ENCODE measurements at regions not wholly inside any gene's neighbourhood (a gene's known extent, or its start where the extent isn't known, plus 50 kb on each side); places are given as distances from the start of the nearest gene placed in this dataset.
"Not testable (repeated sequence)": the region's sequence is repeated elsewhere in the genome, so short reads cannot be mapped to it uniquely, and the experiment has no call there.

- H3K9ac ChIP-seq (ENCODE audit: low read length); H3K4me3 ChIP-seq (ENCODE audit: low read length); H3K4me2 ChIP-seq (ENCODE audit: low read length); H3K27me3 ChIP-seq (ENCODE audit: insufficient read depth, low read depth, low read length); H3F3A ChIP-seq (ENCODE audit: insufficient read depth, low read length, poor library complexity, severe bottlenecking); H3K9me2 ChIP-seq (ENCODE audit: insufficient read depth, low read length); H4K20me1 ChIP-seq (ENCODE audit: insufficient read depth); H3K27ac ChIP-seq (ENCODE audit: low read length); H3K36me3 ChIP-seq (ENCODE audit: insufficient read depth, low read length); H3K9me3 ChIP-seq (ENCODE audit: low read length); H2AFZ ChIP-seq (ENCODE audit: low read depth, low read length); H3K79me2 ChIP-seq (replicated peaks; ENCODE audit: insufficient read depth, low read length): not testable (repeated sequence)
Observed at GRCh38 chr2:89985650-89986049, 1294.2 kb downstream of the RPIA start.

- not testable (repeated sequence) for H3K4me2 ChIP-seq (ENCODE audit: low read length); H4K20me1 ChIP-seq (ENCODE audit: insufficient read depth); H3K27ac ChIP-seq (ENCODE audit: low read length); H3K4me3 ChIP-seq (ENCODE audit: low read length); H3K9me2 ChIP-seq (ENCODE audit: insufficient read depth, low read length); H3K9me3 ChIP-seq (ENCODE audit: low read length); H3K27me3 ChIP-seq (ENCODE audit: insufficient read depth, low read depth, low read length); H3F3A ChIP-seq (ENCODE audit: insufficient read depth, low read length, poor library complexity, severe bottlenecking); H3K79me2 ChIP-seq (replicated peaks; ENCODE audit: insufficient read depth, low read length); H2AFZ ChIP-seq (ENCODE audit: low read depth, low read length); H3K36me3 ChIP-seq (ENCODE audit: insufficient read depth, low read length); H3K9ac ChIP-seq (ENCODE audit: low read length)
Observed at GRCh38 chr2:89986532-89986931, 1295.1 kb downstream of the RPIA start.

GRCh38 chr2:89996779-89997178 lies 1305.3 kb downstream of the RPIA start:
- not testable (repeated sequence) for H3K9ac ChIP-seq (ENCODE audit: low read length); H3K79me2 ChIP-seq (replicated peaks; ENCODE audit: insufficient read depth, low read length); H2AFZ ChIP-seq (ENCODE audit: low read depth, low read length); H3K4me2 ChIP-seq (ENCODE audit: low read length); H3K36me3 ChIP-seq (ENCODE audit: insufficient read depth, low read length); H3K27ac ChIP-seq (ENCODE audit: low read length); H3K9me3 ChIP-seq (ENCODE audit: low read length); H3K27me3 ChIP-seq (ENCODE audit: insufficient read depth, low read depth, low read length); H3F3A ChIP-seq (ENCODE audit: insufficient read depth, low read length, poor library complexity, severe bottlenecking); H3K4me3 ChIP-seq (ENCODE audit: low read length); H3K9me2 ChIP-seq (ENCODE audit: insufficient read depth, low read length); H4K20me1 ChIP-seq (ENCODE audit: insufficient read depth)

DNA sequence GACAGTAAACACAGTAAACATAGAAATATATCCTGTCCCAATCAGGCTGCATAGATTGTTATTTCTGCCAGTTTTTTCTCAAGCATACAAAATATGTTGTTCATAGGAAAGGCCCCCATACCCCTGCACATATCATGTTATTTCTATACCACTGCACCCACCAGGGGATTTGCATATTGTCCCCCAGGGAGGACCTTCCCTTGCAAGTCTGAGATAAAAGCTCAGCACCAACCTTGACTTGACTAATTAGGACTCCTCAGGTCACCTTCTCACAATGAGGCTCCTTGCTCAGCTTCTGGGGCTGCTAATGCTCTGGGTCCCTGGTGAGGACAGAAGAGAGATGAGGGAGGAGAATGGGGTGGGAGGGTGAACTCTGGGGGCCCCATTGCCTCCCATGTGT lies 1313.1 kb downstream of the RPIA start:
- not testable (repeated sequence) for H3K9me2 ChIP-seq (ENCODE audit: insufficient read depth, low read length); H3K36me3 ChIP-seq (ENCODE audit: insufficient read depth, low read length); H2AFZ ChIP-seq (ENCODE audit: low read depth, low read length); H4K20me1 ChIP-seq (ENCODE audit: insufficient read depth); H3K9me3 ChIP-seq (ENCODE audit: low read length); H3K79me2 ChIP-seq (replicated peaks; ENCODE audit: insufficient read depth, low read length); H3K4me3 ChIP-seq (ENCODE audit: low read length); H3K27me3 ChIP-seq (ENCODE audit: insufficient read depth, low read depth, low read length); H3K4me2 ChIP-seq (ENCODE audit: low read length); H3K27ac ChIP-seq (ENCODE audit: low read length); H3F3A ChIP-seq (ENCODE audit: insufficient read depth, low read length, poor library complexity, severe bottlenecking); H3K9ac ChIP-seq (ENCODE audit: low read length)

- H3K9ac ChIP-seq (ENCODE audit: low read length); H3K4me2 ChIP-seq (ENCODE audit: low read length); H2AFZ ChIP-seq (ENCODE audit: low read depth, low read length); H3F3A ChIP-seq (ENCODE audit: insufficient read depth, low read length, poor library complexity, severe bottlenecking); H3K27me3 ChIP-seq (ENCODE audit: insufficient read depth, low read depth, low read length); H3K4me3 ChIP-seq (ENCODE audit: low read length); H3K9me3 ChIP-seq (ENCODE audit: low read length); H3K36me3 ChIP-seq (ENCODE audit: insufficient read depth, low read length); H3K9me2 ChIP-seq (ENCODE audit: insufficient read depth, low read length); H3K27ac ChIP-seq (ENCODE audit: low read length); H3K79me2 ChIP-seq (replicated peaks; ENCODE audit: insufficient read depth, low read length); H4K20me1 ChIP-seq (ENCODE audit: insufficient read depth): not testable (repeated sequence)
Observed at GRCh38 chr2:90010442-90011100, 1319.1 kb downstream of the RPIA start.

GRCh38 chr2:90011101-90011443 lies 1319.6 kb downstream of the RPIA start:
- H3K27ac ChIP-seq (ENCODE audit: low read length); H3K9ac ChIP-seq (ENCODE audit: low read length); H3K36me3 ChIP-seq (ENCODE audit: insufficient read depth, low read length); H3K9me2 ChIP-seq (ENCODE audit: insufficient read depth, low read length); H3K4me2 ChIP-seq (ENCODE audit: low read length); H4K20me1 ChIP-seq (ENCODE audit: insufficient read depth); H3K27me3 ChIP-seq (ENCODE audit: insufficient read depth, low read depth, low read length); H3K9me3 ChIP-seq (ENCODE audit: low read length); H2AFZ ChIP-seq (ENCODE audit: low read depth, low read length); H3K79me2 ChIP-seq (replicated peaks; ENCODE audit: insufficient read depth, low read length); H3K4me3 ChIP-seq (ENCODE audit: low read length); H3F3A ChIP-seq (ENCODE audit: insufficient read depth, low read length, poor library complexity, severe bottlenecking): not testable (repeated sequence)

DNA sequence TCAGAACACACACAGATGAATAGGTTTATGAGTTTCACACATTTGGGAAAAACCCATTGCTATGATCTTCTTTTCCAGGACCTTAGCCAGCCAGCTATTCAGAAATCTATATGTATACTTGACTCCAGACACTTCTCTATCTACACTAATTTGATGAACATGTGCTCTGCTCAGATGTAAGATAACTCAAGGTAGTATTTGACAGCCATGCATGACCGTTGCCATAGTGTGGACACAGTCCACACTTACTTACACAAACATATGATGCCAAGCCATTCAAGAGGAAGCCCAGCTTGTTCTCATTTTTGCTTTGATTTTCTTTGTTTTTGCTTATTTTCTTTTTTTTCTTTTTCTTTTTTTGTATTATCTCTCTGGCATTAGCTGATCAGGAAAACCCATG lies 1328.4 kb downstream of the RPIA start:
- not testable (repeated sequence) for H3K9ac ChIP-seq (ENCODE audit: low read length); H3K4me3 ChIP-seq (ENCODE audit: low read length); H3K36me3 ChIP-seq (ENCODE audit: insufficient read depth, low read length); H3K9me3 ChIP-seq (ENCODE audit: low read length); H3K4me2 ChIP-seq (ENCODE audit: low read length); H4K20me1 ChIP-seq (ENCODE audit: insufficient read depth); H3K27me3 ChIP-seq (ENCODE audit: insufficient read depth, low read depth, low read length); H3K79me2 ChIP-seq (replicated peaks; ENCODE audit: insufficient read depth, low read length); H3K9me2 ChIP-seq (ENCODE audit: insufficient read depth, low read length); H2AFZ ChIP-seq (ENCODE audit: low read depth, low read length); H3K27ac ChIP-seq (ENCODE audit: low read length); H3F3A ChIP-seq (ENCODE audit: insufficient read depth, low read length, poor library complexity, severe bottlenecking)

DNA sequence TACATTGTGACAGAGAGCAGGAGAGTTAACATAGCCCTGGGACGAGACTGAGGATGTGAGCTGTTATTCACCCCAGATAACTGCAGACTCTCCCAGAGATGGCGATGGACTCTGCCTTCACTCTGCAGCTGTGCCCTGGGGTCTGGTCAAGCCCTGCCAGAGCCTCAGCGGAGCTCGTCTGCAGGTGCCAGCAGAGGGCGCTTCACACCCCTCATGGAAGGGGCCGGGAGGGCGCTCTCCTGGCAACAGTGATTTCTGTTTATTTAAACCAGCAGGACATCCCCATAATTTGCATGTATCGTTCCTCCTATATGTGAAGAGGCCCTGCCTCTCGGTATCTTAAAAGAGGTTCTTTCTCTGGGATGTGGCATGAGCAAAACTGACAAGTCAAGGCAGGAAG lies 1329.8 kb downstream of the RPIA start:
- H3K9me3 ChIP-seq (ENCODE audit: low read length); H3K27me3 ChIP-seq (ENCODE audit: insufficient read depth, low read depth, low read length); H2AFZ ChIP-seq (ENCODE audit: low read depth, low read length); H3K4me3 ChIP-seq (ENCODE audit: low read length); H3K9me2 ChIP-seq (ENCODE audit: insufficient read depth, low read length); H3K79me2 ChIP-seq (replicated peaks; ENCODE audit: insufficient read depth, low read length); H4K20me1 ChIP-seq (ENCODE audit: insufficient read depth); H3K4me2 ChIP-seq (ENCODE audit: low read length); H3K9ac ChIP-seq (ENCODE audit: low read length); H3K36me3 ChIP-seq (ENCODE audit: insufficient read depth, low read length); H3K27ac ChIP-seq (ENCODE audit: low read length); H3F3A ChIP-seq (ENCODE audit: insufficient read depth, low read length, poor library complexity, severe bottlenecking): not testable (repeated sequence)
